Aorta (tissue), 5 donors: ENCODE measurements at regions not wholly inside any gene's neighbourhood (a gene's known extent, or its start where the extent isn't known, plus 50 kb on each side); places are given as distances from the start of the nearest gene placed in this dataset.

Experiments used
- ATAC-seq: fragments of 200-7000 bp; cut with Tn5 transposase; one replicate; pipeline ENCODE4 v1.9.1; 2022; ENCODE audit warnings: moderate library complexity; ENCODE audit not compliant: low FRiP score
- DNase-seq, 2 donors: peaks; one replicate each; pipeline ENCODE4 v3.0.0-alpha.2; 2020
- H3K27ac ChIP-seq, 2 donors: one replicate each; pipeline ENCODE4 v1.5.1; 2013; ENCODE audit warnings: low read length in 2 of 2, mild to moderate bottlenecking in 2 of 2, moderate library complexity in 2 of 2, control low read depth in 1 of 2, inconsistent platforms in 1 of 2, low read depth in 1 of 2
- H3K27me3 ChIP-seq, 2 donors: one replicate each; pipeline ENCODE4 v1.6.1; 2013; ENCODE audit warnings: control low read depth in 1 of 2, low read length in 1 of 2, mild to moderate bottlenecking in 1 of 2, moderate library complexity in 1 of 2; ENCODE audit not compliant: insufficient read depth in 2 of 2, control insufficient read depth in 1 of 2
- H3K36me3 ChIP-seq, 2 donors: one replicate each; pipeline ENCODE4 v1.6.1; 2013; ENCODE audit warnings: control low read depth in 1 of 2, low read length in 1 of 2, mild to moderate bottlenecking in 1 of 2; ENCODE audit not compliant: insufficient read depth in 2 of 2, control insufficient read depth in 1 of 2
- H3K4me1 ChIP-seq, 2 donors: one replicate each; pipeline ENCODE4 v1.6.1; 2013; ENCODE audit warnings: low read length in 2 of 2, control low read depth in 1 of 2, mild to moderate bottlenecking in 1 of 2, moderate library complexity in 1 of 2; ENCODE audit not compliant: insufficient read depth in 2 of 2, control insufficient read depth in 1 of 2
- H3K4me3 ChIP-seq, 2 donors: one replicate each; pipeline ENCODE4 v1.5.1; 2013; ENCODE audit warnings: low read length in 2 of 2, control low read depth in 1 of 2, mild to moderate bottlenecking in 1 of 2
- H3K9me3 ChIP-seq: one replicate; pipeline ENCODE4 v1.6.1; 2013; ENCODE audit warnings: mild to moderate bottlenecking, low read length; ENCODE audit not compliant: control insufficient read depth
- WGBS, 2 donors: extraction: QIAGEN DNeasy Blood & Tissue Kit; methylation state at CpG; one replicate each; pipeline ENCODE4 v1.1.7; 2013; 5-methylcytosine and 5-hydroxymethylcytosine counted together
- intact Hi-C, 2 donors: fragments of 100-400 bp; cut with DNase I; formaldehyde crosslinking; loops; one replicate each; pipeline versions ENCODE4 v1.14.2 to v1.15.0; 2022
- donor health status: healthy with polysubstance abuse.
- donor health status: Bipolar disorder and iron deficiency.
- donor health status: DM: no; HTN: no; CAD: no.
- donor health status: DM: no; HTN: no; CAD: no.
- donor health status: DM: yes; HTN: yes; CAD: no.

DNA sequence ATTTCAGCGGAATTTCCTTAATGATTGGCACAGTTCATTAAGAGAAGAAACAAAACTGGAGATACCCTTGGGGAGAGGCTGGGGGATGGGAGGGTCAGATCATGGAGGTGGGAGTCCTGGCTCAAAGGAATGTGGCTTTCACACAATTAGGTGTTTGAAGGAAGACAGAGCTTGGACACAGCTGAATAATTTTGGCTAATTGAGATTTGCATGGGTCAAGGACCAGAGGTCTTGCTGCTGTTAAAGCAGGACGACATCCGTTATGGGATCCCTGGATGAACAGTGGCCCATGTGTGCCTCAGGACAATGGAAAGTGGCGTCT is 160.3 kb downstream of the HS3ST3B1 start:
- WGBS, 2 donors = 40 to 46% methylated on average over 4 of the region's 4 CpGs
- no peak overlapping the region for H3K27ac ChIP-seq
- peaks cover 1% of the 10 kb centered on the region for H3K9me3 ChIP-seq
- ATAC-seq (no peak), DNase-seq (no peak)
- no peak overlapping the region for H3K4me3 ChIP-seq
- H3K36me3 ChIP-seq = no peaks in the 10 kb centered on the region
- H3K4me1 ChIP-seq = no peaks in the 10 kb centered on the region
- H3K27me3 ChIP-seq = no peaks in the 10 kb centered on the region
- intact Hi-C loops = no loop called here

DNA sequence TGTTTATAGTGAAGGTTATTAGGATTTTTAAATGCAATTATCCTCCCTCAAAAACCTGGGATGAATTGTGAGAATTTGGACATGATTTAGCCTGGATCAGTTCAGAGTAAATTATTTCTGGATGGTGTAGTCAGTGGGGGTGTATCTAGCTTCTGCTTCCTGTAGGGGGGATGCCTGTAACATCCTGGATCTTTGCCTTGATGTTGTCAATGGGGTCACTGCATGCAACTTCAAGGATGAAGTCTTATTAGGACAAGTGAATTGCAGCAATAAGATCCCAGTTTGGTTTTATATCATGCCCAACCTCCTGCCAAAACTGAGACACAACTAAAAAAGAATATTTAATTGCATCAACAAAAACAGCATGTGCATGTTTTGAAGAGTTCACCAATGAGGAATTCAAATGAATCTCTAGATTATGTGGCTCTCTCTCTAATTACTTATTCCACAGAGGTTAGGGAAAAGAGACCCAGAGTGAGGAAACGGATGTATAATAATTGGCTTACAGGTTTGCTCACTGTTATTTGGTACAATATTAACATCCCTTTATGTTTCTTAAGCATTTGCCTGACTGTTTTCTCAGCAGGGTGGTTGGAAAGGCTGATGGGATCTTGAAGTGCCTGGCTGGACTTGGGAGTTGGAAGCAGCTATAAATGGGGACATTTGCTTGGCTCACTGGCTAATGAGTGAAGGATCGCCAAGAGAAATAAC is 159.8 kb downstream of the HS3ST3B1 start:
- peaks cover 1% of the 10 kb centered on the region for H3K9me3 ChIP-seq
- no peak overlapping the region for H3K27ac ChIP-seq
- intact Hi-C loops = no loop called here
- no peaks in the 10 kb centered on the region for H3K27me3 ChIP-seq
- no peaks in the 10 kb centered on the region for H3K36me3 ChIP-seq
- no peak overlapping the region for H3K4me3 ChIP-seq
- DNase-seq = no peak
- ATAC-seq = no peak
- no peaks in the 10 kb centered on the region for H3K4me1 ChIP-seq
- WGBS, 2 donors = 56 to 69% methylated on average over 2 of the region's 2 CpGs

DNA sequence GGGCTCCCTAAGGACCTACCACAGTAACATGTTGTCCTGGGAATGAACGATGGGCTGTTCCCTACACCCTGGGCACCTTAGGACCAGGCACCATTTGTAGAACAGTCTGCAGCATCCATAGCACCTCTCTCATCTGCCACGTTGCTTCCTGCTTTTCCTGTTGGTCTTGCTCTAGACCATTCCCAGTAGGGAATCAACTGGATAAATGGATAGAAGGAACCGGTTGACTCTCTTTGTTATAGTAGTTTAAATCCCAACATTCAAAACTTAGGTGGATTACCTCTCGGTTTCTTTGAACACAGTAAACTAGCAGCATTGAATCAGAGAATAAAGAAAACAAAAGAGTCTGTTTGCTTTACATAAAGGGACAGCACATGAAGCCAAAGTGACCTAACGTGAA is 159.1 kb downstream of the HS3ST3B1 start:
- Histone ChIP-seq H3K4me1 (no peaks in the 10 kb centered on the region), H3K36me3 (no peaks in the 10 kb centered on the region), H3K9me3 (peaks cover 1% of the 10 kb centered on the region), H3K27ac (no peak overlapping the region), H3K4me3 (no peak overlapping the region), H3K27me3 (no peaks in the 10 kb centered on the region)
- DNase-seq (no peak), ATAC-seq (no peak)
- intact Hi-C loops = no loop called here
- 58 to 59% methylated on average over 5 of the region's 5 CpGs for WGBS, 2 donors

DNA sequence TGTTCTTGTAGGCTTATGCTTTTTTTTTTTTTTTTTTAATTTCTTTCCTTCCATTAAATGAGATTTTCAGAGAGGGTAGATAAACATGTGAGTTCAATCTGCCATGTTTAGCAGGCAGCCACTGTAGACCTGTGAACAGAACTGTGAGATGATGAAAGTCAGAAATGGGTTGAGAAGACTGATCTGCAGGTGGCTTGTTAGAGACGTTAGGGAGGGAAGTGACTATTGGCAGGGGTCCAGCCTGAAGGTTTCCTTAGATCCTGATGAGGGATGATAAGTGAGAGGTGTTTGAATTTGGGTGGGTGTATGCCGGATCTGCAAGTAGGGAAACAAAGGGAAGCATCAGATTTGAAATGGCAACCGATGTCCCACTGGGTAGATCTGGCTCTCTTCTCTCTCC is 157.8 kb downstream of the HS3ST3B1 start:
- ATAC-seq (no peak), DNase-seq (no peak)
- Histone ChIP-seq H3K9me3 (peaks cover 1% of the 10 kb centered on the region), H3K27me3 (no peaks in the 10 kb centered on the region), H3K36me3 (no peaks in the 10 kb centered on the region), H3K4me3 (no peak overlapping the region), H3K27ac (no peak overlapping the region), H3K4me1 (no peaks in the 10 kb centered on the region)
- WGBS, 2 donors = 59 to 62% methylated on average over 3 of the region's 3 CpGs
- intact Hi-C loops = no loop called here

DNA sequence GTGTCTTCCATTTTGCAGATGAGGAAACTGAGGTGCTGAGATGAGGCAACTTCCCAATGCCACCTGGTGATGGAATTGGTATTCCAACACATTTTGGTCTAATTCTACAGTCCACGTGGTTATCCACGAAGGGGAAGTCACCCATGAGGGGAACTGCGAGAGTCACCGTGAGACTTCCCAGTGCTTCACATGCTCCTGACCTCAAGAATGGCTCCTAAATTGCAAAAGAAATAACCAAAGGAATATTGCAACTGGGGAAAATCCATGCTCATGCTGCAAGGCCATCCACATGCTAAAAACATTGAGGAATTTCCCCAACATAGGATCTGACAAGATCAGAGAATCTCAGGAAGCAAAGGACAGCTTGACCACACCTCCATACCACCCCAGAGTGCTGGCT is 153.9 kb downstream of the HS3ST3B1 start:
- intact Hi-C loops = no loop called here
- ATAC-seq = no peak
- 85 to 89% methylated on average over 4 of the region's 4 CpGs for WGBS, 2 donors

DNA sequence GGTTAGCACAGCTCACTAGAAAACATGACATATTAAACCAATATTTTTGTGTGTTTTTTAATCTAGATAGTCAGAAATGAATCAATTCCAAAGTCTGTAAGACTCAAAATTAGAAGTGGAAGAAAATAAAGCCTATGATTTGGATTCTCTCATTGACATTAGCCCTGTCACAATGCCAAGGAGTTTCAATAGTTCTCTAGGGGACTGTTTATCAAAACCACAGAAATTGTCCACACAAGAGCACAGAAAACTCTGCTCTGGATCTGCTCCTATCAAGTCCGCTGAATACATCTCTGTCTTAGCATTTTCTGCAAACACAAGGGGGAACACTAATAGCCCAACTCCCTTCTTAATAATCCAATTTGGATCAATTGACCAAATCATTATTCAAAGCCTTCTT is 152.0 kb downstream of the HS3ST3B1 start:
- H3K27me3 ChIP-seq = no peaks in the 10 kb centered on the region
- no peaks in the 10 kb centered on the region for H3K4me1 ChIP-seq
- H3K27ac ChIP-seq = no peak overlapping the region
- intact Hi-C loops = no loop called here
- H3K9me3 ChIP-seq = peaks cover 1% of the 10 kb centered on the region
- DNase-seq (no peak), ATAC-seq (no peak)
- H3K36me3 ChIP-seq = no peaks in the 10 kb centered on the region
- H3K4me3 ChIP-seq = no peak overlapping the region
- WGBS, 2 donors = 59 to 73% methylated on average over 1 of the region's 1 CpG

More for the DNA sequence above, 153.9 kb downstream of the HS3ST3B1 start:
- Histone ChIP-seq H3K9me3 (peaks cover 1% of the 10 kb centered on the region), H3K36me3 (no peaks in the 10 kb centered on the region), H3K4me1 (no peaks in the 10 kb centered on the region), H3K27me3 (no peaks in the 10 kb centered on the region), H3K4me3 (no peak overlapping the region), H3K27ac (no peak overlapping the region)
- DNase-seq = no peak

DNA sequence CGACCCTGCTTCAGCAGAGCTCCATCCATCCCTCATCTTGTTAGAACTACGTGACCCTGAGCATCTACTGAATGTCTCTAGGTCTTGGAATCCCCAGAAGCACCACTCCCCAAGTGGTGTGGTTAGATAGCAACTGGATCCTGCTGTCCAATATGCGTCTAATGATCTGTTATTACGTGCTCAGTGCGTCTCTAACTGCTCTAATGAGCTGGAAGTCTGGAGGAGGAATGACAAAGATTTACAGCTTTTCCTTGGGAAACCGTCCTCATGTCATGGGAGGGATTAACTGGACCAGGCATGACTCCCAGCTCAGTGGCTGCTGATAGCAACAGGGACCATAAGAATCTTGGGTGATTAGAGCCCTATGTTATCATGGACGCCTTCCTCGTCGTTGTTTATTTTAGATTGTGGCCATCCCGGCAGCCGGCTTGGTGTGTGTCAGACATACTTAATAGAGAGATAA is 150.9 kb downstream of the HS3ST3B1 start:
- ATAC-seq (no peak), DNase-seq (no peak)
- 36 to 38% methylated on average over 11 of the region's 11 CpGs for WGBS, 2 donors
- Histone ChIP-seq H3K9me3 (peaks cover 1% of the 10 kb centered on the region), H3K4me1 (no peaks in the 10 kb centered on the region), H3K27me3 (no peaks in the 10 kb centered on the region), H3K4me3 (no peak overlapping the region), H3K36me3 (no peaks in the 10 kb centered on the region), H3K27ac (no peak overlapping the region)
- intact Hi-C loops = no loop called here

DNA sequence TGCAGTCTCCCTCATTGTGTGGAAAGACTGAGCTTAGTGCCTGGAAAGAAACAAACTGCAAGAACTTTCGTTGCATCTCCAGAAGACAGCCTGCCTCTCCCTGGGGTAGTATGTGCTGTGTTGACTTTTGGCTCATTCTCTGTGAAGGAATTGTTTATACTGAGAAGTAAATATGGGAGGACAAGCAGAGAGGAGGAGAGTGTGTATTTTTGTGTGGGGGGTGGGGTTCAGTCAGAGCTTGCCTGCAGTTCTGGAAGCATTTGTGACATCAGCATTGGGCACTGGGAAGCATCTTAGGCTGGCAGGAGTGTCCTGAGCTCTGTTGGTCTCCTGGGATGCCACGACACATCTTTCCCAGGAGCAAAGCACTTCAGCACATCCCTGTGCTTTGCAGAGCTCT is 147.9 kb downstream of the HS3ST3B1 start:
- Histone ChIP-seq H3K27me3 (no peaks in the 10 kb centered on the region), H3K4me3 (no peak overlapping the region), H3K36me3 (no peaks in the 10 kb centered on the region), H3K4me1 (no peaks in the 10 kb centered on the region), H3K9me3 (peaks cover 3% of the 10 kb centered on the region), H3K27ac (no peak overlapping the region)
- DNase-seq (no peak), ATAC-seq (no peak)
- intact Hi-C loops = no loop called here
- WGBS, 2 donors = 49 to 54% methylated on average over 2 of the region's 2 CpGs

DNA sequence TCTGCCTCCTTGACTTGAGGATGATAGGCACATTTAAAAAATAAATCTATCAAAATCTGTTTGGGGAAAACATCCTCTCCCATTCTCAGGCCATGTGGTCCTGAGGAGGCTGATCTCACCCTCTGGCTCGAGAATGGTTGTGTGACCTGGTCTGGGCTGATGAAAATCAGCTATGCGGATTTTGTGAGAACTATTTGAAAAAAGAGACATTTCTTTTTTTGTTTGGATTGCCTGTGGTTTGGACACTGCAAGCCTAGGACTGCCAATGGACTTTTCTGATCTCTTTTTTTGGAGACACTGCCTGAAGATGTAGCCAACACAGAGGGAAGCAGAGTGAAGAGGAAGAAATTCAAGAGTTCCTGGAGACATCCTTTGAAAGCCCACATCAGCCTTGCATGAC is 145.9 kb downstream of the HS3ST3B1 start:
- Histone ChIP-seq H3K4me1 (no peaks in the 10 kb centered on the region), H3K36me3 (no peaks in the 10 kb centered on the region), H3K27ac (no peak overlapping the region), H3K4me3 (no peak overlapping the region), H3K27me3 (no peaks in the 10 kb centered on the region), H3K9me3 (peaks cover 3% of the 10 kb centered on the region)
- ATAC-seq = no peak
- intact Hi-C loops = no loop called here
- no peak for DNase-seq
- 33 to 36% methylated on average over 2 of the region's 2 CpGs for WGBS, 2 donors
